Ishikawa (cell line): ENCODE measurements at regions not wholly inside any gene's neighbourhood (a gene's known extent, or its start where the extent isn't known, plus 50 kb on each side); places are given as distances from the start of the nearest gene placed in this dataset.

Source experiments
- CEBPB ChIP-seq: IDR thresholded peaks from 2 replicates; pipeline ENCODE4 v1.6.1; 2012
- CREB1 ChIP-seq: IDR thresholded peaks from 2 replicates; pipeline ENCODE4 v1.6.1; 2012; ENCODE audit warnings: low read depth
- EP300 ChIP-seq: IDR thresholded peaks from 2 replicates; pipeline ENCODE4 v1.6.1; 2012; ENCODE audit warnings: borderline replicate concordance
- NFIC ChIP-seq: IDR thresholded peaks from 2 replicates; pipeline ENCODE4 v1.6.1; 2012
- RAD21 ChIP-seq: IDR thresholded peaks from 2 replicates; pipeline ENCODE4 v1.6.1; 2012; ENCODE audit warnings: low read depth
- TCF12 ChIP-seq: IDR thresholded peaks from 2 replicates; pipeline ENCODE4 v1.6.1; 2012; ENCODE audit warnings: low read depth
- YY1 ChIP-seq: IDR thresholded peaks from 2 replicates; pipeline ENCODE4 v1.6.1; 2012; ENCODE audit warnings: low read depth
- ZBTB7A ChIP-seq: IDR thresholded peaks from 2 replicates; pipeline ENCODE4 v1.6.1; 2012; ENCODE audit warnings: low read depth
- TF ChIP-seq, protein P1 (sequence below): IDR thresholded peaks from 2 replicates; pipeline ENCODE4 v1.6.1; 2012; ENCODE audit warnings: low read depth, mild to moderate bottlenecking

GRCh38 chr4:138107023-138107422 is 135.1 kb downstream of the SLC7A11 start:
- TF ChIP-seq EP300 (no peak), YY1 (no peak), CREB1 (no peak), CEBPB (no peak), NFIC (no peak), ZBTB7A (no peak), TCF12 (no peak), RAD21 (no peak)
- TF ChIP-seq, protein P1, sequence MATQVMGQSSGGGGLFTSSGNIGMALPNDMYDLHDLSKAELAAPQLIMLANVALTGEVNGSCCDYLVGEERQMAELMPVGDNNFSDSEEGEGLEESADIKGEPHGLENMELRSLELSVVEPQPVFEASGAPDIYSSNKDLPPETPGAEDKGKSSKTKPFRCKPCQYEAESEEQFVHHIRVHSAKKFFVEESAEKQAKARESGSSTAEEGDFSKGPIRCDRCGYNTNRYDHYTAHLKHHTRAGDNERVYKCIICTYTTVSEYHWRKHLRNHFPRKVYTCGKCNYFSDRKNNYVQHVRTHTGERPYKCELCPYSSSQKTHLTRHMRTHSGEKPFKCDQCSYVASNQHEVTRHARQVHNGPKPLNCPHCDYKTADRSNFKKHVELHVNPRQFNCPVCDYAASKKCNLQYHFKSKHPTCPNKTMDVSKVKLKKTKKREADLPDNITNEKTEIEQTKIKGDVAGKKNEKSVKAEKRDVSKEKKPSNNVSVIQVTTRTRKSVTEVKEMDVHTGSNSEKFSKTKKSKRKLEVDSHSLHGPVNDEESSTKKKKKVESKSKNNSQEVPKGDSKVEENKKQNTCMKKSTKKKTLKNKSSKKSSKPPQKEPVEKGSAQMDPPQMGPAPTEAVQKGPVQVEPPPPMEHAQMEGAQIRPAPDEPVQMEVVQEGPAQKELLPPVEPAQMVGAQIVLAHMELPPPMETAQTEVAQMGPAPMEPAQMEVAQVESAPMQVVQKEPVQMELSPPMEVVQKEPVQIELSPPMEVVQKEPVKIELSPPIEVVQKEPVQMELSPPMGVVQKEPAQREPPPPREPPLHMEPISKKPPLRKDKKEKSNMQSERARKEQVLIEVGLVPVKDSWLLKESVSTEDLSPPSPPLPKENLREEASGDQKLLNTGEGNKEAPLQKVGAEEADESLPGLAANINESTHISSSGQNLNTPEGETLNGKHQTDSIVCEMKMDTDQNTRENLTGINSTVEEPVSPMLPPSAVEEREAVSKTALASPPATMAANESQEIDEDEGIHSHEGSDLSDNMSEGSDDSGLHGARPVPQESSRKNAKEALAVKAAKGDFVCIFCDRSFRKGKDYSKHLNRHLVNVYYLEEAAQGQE: no peak
